ENCODE measurements at regions not wholly inside any gene's neighbourhood (a gene's known extent, or its start where the extent isn't known, plus 50 kb on each side); places are given as distances from the start of the nearest gene placed in this dataset.

DNA sequence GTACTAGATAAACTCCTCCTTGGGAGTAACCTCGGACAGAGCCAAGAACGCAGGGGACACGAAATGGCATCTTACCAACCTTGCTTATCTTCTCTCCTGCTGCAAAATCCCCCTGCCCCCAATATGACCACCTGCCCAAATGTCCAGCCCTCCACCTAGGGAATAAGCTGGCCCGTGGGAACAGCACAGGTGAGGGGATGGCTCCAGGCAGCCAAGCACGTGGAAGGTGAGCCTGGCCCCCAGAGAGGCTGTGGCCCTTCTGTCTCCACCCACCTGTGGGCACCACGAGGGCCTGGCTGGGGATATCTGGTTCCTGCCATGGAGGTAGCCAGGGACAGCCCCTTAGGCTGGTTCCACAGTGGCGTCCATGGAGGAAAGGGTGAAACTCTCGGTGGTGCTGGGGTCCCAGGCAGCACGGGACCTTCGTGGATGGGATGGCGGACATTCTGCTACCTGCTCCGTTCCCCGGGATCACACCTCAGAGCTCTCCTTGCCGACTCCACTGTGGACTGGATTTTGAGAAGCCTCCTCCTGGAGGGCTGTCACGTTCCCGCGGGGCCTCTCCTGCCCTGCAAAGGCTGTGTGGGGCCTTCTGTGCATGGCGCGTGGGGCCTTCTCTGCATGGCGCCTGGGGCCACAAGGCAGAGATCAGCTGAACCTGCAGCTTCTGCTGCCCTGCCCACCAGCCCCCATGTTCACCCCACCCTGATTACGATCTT is 388.5 kb upstream of the TNRC6C start:
- Histone ChIP-seq H3K4me1 (no peaks in the 10 kb centered on the region), H3K9me3 (no peaks in the 10 kb centered on the region), H3K36me3 (no peaks in the 10 kb centered on the region), H3K4me3 (no peak overlapping the region), H3K27me3 (peaks cover 0 to 7% of the 10 kb centered on the region in 2 donors), H3K27ac (no peak overlapping the region)
- DNase-seq (ENCODE audit: low spot score in 2 of 2): no peak
- TF ChIP-seq CTCF (IDR thresholded peaks at IDR 0.05): no peak
- TF ChIP-seq POLR2A (IDR thresholded peaks at IDR 0.05): no peak
- no peak for TF ChIP-seq POLR2AphosphoS5 (IDR thresholded peaks at IDR 0.05)
- intact Hi-C loops (cut with DNase I; ENCODE audit: low total_unique reads): no loop called here

DNA sequence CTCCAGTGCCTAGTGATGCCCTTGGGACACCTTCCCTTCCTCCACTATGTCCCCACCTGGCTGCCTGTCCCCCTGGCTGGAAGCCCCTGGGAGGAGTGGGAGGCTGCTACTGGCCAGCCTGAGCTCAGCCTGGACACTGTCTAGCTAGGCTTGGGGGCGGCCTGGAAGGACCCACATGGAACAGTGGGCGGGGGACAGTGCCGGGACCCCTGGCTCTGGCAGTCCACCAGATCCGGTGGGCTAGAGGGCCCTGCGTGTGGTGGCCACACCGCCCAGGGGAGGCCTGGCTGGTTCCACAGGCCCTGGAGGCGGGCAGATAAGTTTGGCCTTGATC is 388.0 kb upstream of the TNRC6C start:
- no peak overlapping the region for H3K27ac ChIP-seq
- H3K27me3 ChIP-seq: peaks cover 0 to 7% of the 10 kb centered on the region in 2 donors
- no peak overlapping the region for H3K4me3 ChIP-seq
- H3K9me3 ChIP-seq: no peaks in the 10 kb centered on the region
- no peak for DNase-seq (ENCODE audit: low spot score in 2 of 2)
- TF ChIP-seq POLR2AphosphoS5 (IDR thresholded peaks at IDR 0.05) (no peak), CTCF (IDR thresholded peaks at IDR 0.05) (no peak)
- H3K4me1 ChIP-seq: no peaks in the 10 kb centered on the region
- no peaks in the 10 kb centered on the region for H3K36me3 ChIP-seq
- intact Hi-C loops (cut with DNase I; ENCODE audit: low total_unique reads): no loop called here

- peak overlapping the region in 1 of 3 donors; percentile 46 for H3K4me3 ChIP-seq
- DNase-seq (ENCODE audit: low spot score in 2 of 2): no peak
These were observed 387.1 kb upstream of the TNRC6C start for GRCh38 chr17:77571155-77571981.

DNA sequence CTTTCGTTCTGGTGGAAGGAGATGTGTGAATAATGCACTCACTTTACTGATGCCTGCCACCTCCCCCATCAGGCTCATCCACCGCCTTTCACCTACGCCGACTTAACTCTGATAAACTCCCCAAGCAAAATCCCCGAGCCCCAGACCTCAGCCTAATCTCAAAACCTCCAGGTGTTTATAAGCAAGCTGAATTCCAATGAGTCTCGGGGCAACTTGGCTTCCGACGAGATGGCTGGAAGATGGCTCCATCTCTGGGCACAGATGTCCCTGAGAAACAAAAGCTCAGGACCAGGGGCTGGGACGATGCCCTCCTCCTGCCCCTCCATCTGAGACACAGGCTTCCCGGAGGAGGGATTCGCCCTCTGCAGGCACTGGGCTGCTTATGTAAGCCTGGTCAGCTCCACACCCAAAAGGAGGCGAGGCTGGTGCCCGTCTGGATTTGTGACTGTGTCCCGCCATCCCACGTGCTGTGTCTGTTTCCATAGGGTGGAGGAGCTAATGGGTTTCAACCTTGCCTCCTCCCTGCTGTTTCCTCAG is 386.4 kb upstream of the TNRC6C start:
- H3K4me1 ChIP-seq: no peaks in the 10 kb centered on the region
- DNase-seq (ENCODE audit: low spot score in 2 of 2): no peak
- intact Hi-C loops (cut with DNase I; ENCODE audit: low total_unique reads): no loop called here
- H3K27ac ChIP-seq: no peak overlapping the region
- H3K27me3 ChIP-seq: peaks cover 0 to 7% of the 10 kb centered on the region in 2 donors
- no peaks in the 10 kb centered on the region for H3K36me3 ChIP-seq
- TF ChIP-seq POLR2AphosphoS5 (IDR thresholded peaks at IDR 0.05): no peak
- TF ChIP-seq POLR2A (IDR thresholded peaks at IDR 0.05): no peak
- no peak for TF ChIP-seq CTCF (IDR thresholded peaks at IDR 0.05)
- no peaks in the 10 kb centered on the region for H3K9me3 ChIP-seq
- H3K4me3 ChIP-seq: no peak overlapping the region

More at GRCh38 chr17:77571155-77571981, 387.1 kb upstream of the TNRC6C start:
- Histone ChIP-seq H3K36me3 (no peaks in the 10 kb centered on the region), H3K27me3 (peaks cover 0 to 7% of the 10 kb centered on the region in 2 donors), H3K27ac (no peak overlapping the region), H3K9me3 (no peaks in the 10 kb centered on the region), H3K4me1 (no peaks in the 10 kb centered on the region)
- intact Hi-C loops (cut with DNase I; ENCODE audit: low total_unique reads): no loop called here
- TF ChIP-seq CTCF (IDR thresholded peaks at IDR 0.05): no peak
- TF ChIP-seq POLR2A (IDR thresholded peaks at IDR 0.05): no peak
- no peak for TF ChIP-seq POLR2AphosphoS5 (IDR thresholded peaks at IDR 0.05)

DNA sequence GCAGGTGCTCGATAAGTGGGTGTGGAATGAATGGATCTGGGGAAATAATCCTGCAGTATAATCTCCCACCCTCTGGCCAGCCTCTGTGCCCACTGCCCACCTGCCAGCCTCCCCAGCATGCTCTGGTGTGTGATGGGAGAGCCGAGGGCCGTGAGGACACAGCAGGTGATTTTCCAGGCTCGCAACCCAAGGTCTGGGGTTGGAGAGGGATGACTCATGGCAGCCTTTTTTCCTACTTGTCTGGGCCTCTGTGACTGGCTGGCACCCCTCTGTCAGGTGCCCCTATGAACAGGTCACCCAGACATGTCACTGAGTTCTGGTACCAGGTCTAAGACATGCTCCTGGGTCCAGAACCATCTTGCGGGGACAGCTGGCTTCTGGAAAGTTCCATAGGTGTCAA is 385.7 kb upstream of the TNRC6C start:
- intact Hi-C loops (cut with DNase I; ENCODE audit: low total_unique reads): no loop called here
- no peaks in the 10 kb centered on the region for H3K9me3 ChIP-seq
- H3K4me3 ChIP-seq: no peak overlapping the region
- no peak for DNase-seq (ENCODE audit: low spot score in 2 of 2)
- peaks cover 0 to 7% of the 10 kb centered on the region in 2 donors for H3K27me3 ChIP-seq
- TF ChIP-seq POLR2AphosphoS5 (IDR thresholded peaks at IDR 0.05) (no peak), CTCF (IDR thresholded peaks at IDR 0.05) (no peak), POLR2A (IDR thresholded peaks at IDR 0.05) (no peak)
- H3K27ac ChIP-seq: no peak overlapping the region
- H3K4me1 ChIP-seq: no peaks in the 10 kb centered on the region
- no peaks in the 10 kb centered on the region for H3K36me3 ChIP-seq

All from breast epithelium (tissue), 4 donors.